HCT116 (cell line): ENCODE measurements at regions not wholly inside any gene's neighbourhood (a gene's known extent, or its start where the extent isn't known, plus 50 kb on each side); places are given as distances from the start of the nearest gene placed in this dataset.

Experiments
- ATAC-seq: fragments of 200-7000 bp; cut with Tn5 transposase; 2 replicates; pipeline ENCODE4 v1.9.1; 2020; ENCODE audit warnings: mild to moderate bottlenecking, moderate library complexity
- BruUV-seq: library from RNA; stranded (reverse); fragments of 400-500 nt; replicated peaks from 2 replicates; lab custom pipeline; 2021; lab: Mats Ljungman, UMichigan
- CTCF ChIA-PET: fragments of 300-600 bp; sonication (Branson Sonifier 250); formaldehyde crosslinking; loops from one replicate; lab custom pipeline; 2021; ENCODE audit warnings: antibody characterized with exemption; lab: Charles Lee
- POLR2A ChIA-PET: fragments of 300-600, 350-600 bp; sonication (Branson Sonifier 250); formaldehyde crosslinking; loops from one replicate; lab custom pipeline; 2021; ENCODE audit warnings: antibody characterized with exemption; lab: Charles Lee
- RAD21 ChIA-PET, 2 experiments: fragments of 300-600 bp; sonication (Branson Sonifier 250); formaldehyde crosslinking; loops; one replicate each; lab custom pipeline; 2023; ENCODE audit warnings: low total read pairs in 2 of 2; ENCODE audit not compliant: uncharacterized antibody in 2 of 2, unreplicated experiment in 2 of 2, low non-redundant PET in 1 of 2; lab: Charles Lee
- DNase-seq: peaks from one replicate; pipeline ENCODE4 v3.0.0-alpha.2; 2010; ENCODE audit warnings: low read depth, low spot score
- H2AFZ ChIP-seq: fragments of 200-600 bp; shearing (Covaris generic), sonication (generic); 2 replicates; pipeline ENCODE4 v1.6.1; 2017; ENCODE audit warnings: low read depth, mixed run types, mixed read lengths, antibody characterized with exemption, low read length; ENCODE audit not compliant: poor library complexity, severe bottlenecking
- H3K27ac ChIP-seq: 2 replicates; pipeline ENCODE4 v1.5.1; 2012; ENCODE audit warnings: low read depth, low read length
- H3K27me3 ChIP-seq: fragments of 200-600 bp; sonication (generic); 2 replicates; pipeline ENCODE4 v1.6.1; 2016; ENCODE audit warnings: mixed run types, low read length, mixed read lengths; ENCODE audit not compliant: insufficient read depth
- H3K36me3 ChIP-seq, 2 experiments: fragments of 200-500 bp in 1 of 2; fragments of 200-600 bp in 1 of 2; sonication (Bioruptor generic) in 1 of 2; sonication (generic) in 1 of 2; 2 replicates each; pipeline versions ENCODE4 v1.5.1 to v1.6.1; 2014 to 2016; ENCODE audit warnings: low read length in 2 of 2, inconsistent platforms in 1 of 2, mixed read lengths in 1 of 2, mixed run types in 1 of 2; ENCODE audit not compliant: insufficient read depth in 2 of 2, control insufficient read depth in 1 of 2
- H3K4me1 ChIP-seq, 2 experiments: fragments of 200-600 bp in 1 of 2; sonication (generic) in 1 of 2; 2 replicates each; pipeline versions ENCODE4 v1.5.1 to v1.6.1; 2012 to 2017; ENCODE audit warnings: low read length in 2 of 2, inconsistent platforms in 1 of 2, mild to moderate bottlenecking in 1 of 2, mixed read lengths in 1 of 2, mixed run types in 1 of 2, moderate library complexity in 1 of 2; ENCODE audit not compliant: insufficient read depth in 2 of 2, control insufficient read depth in 1 of 2
- H3K4me2 ChIP-seq: fragments of 200-600 bp; sonication (generic); 2 replicates; pipeline ENCODE4 v1.6.1; 2017; ENCODE audit warnings: mixed run types, low read length, mixed read lengths
- H3K4me3 ChIP-seq, 2 experiments: fragments of 200-600 bp in 1 of 2; sonication (generic) in 1 of 2; replicated peaks in 1 of 2; 2 replicates each; pipeline ENCODE4 v1.5.1; 2011 to 2016; ENCODE audit warnings: low read length in 2 of 2, control low read depth in 1 of 2, low read depth in 1 of 2, mild to moderate bottlenecking in 1 of 2, mixed read lengths in 1 of 2, mixed run types in 1 of 2
- H3K79me2 ChIP-seq: fragments of 200-600 bp; sonication (generic); 2 replicates; pipeline ENCODE4 v1.6.1; 2017; ENCODE audit warnings: mild to moderate bottlenecking, mixed run types, low read length, moderate library complexity, mixed read lengths; ENCODE audit not compliant: insufficient read depth
- H3K9ac ChIP-seq: fragments of 200-600 bp; sonication (generic); 2 replicates; pipeline ENCODE4 v1.6.1; 2016; ENCODE audit warnings: low read length, mixed read lengths
- H3K9me2 ChIP-seq: fragments of 200-600 bp; sonication (generic), shearing (Covaris generic); 2 replicates; pipeline ENCODE4 v1.6.1; 2017; ENCODE audit warnings: mixed run types, mild to moderate bottlenecking, moderate library complexity; ENCODE audit not compliant: insufficient read depth
- H3K9me3 ChIP-seq, 2 experiments: fragments of 200-500 bp in 1 of 2; fragments of 200-600 bp in 1 of 2; sonication (Bioruptor generic) in 1 of 2; sonication (generic) in 1 of 2; 2 replicates each; pipeline ENCODE4 v1.6.1; 2014 to 2017; ENCODE audit warnings: low read length in 2 of 2, mixed read lengths in 2 of 2, inconsistent platforms in 1 of 2, low read depth in 1 of 2, mild to moderate bottlenecking in 1 of 2, mixed run types in 1 of 2, moderate library complexity in 1 of 2; ENCODE audit not compliant: control insufficient read depth in 1 of 2, insufficient read depth in 1 of 2
- H4K20me1 ChIP-seq: fragments of 200-600 bp; sonication (generic), shearing (Covaris generic); 2 replicates; pipeline ENCODE4 v1.6.1; 2017; ENCODE audit warnings: mixed run types, mild to moderate bottlenecking, moderate library complexity; ENCODE audit not compliant: insufficient read depth
- ATF3 ChIP-seq: IDR thresholded peaks from 2 replicates; pipeline ENCODE4 v1.6.1; 2012
- CBX3 ChIP-seq: IDR thresholded peaks from 2 replicates; pipeline ENCODE4 v1.6.1; 2012; ENCODE audit warnings: low read depth
- CTCF ChIP-seq, 3 experiments: fragments of 200-600 bp in 1 of 3; sonication (generic) in 1 of 3; IDR thresholded peaks in 2 of 3; conservative IDR thresholded peaks in 1 of 3; 2 replicates each; pipeline ENCODE4 v1.5.1; 2012 to 2017; ENCODE audit warnings: low read depth in 2 of 3, low read length in 2 of 3, antibody characterized with exemption in 1 of 3, borderline replicate concordance in 1 of 3, control low read depth in 1 of 3, mild to moderate bottlenecking in 1 of 3, mixed read lengths in 1 of 3, mixed run types in 1 of 3, moderate library complexity in 1 of 3; ENCODE audit not compliant: insufficient read depth in 1 of 3
- EGR1 ChIP-seq: IDR thresholded peaks from 2 replicates; pipeline ENCODE4 v1.6.1; 2012; ENCODE audit warnings: low read depth
- ELF1 ChIP-seq: IDR thresholded peaks from 2 replicates; pipeline ENCODE4 v1.6.1; 2012; ENCODE audit warnings: low read depth, borderline replicate concordance
- EZH2 ChIP-seq: fragments of 200-600 bp; sonication (generic); IDR thresholded peaks from 2 replicates; pipeline ENCODE4 v1.6.1; 2017; ENCODE audit warnings: antibody characterized with exemption, mixed run types
- EZH2phosphoT487 ChIP-seq: fragments of 200-600 bp; IDR thresholded peaks from 2 replicates; pipeline ENCODE4 v1.6.1; 2018; ENCODE audit warnings: antibody characterized with exemption, borderline replicate concordance
- FOSL1 ChIP-seq: IDR thresholded peaks from 2 replicates; pipeline ENCODE4 v1.6.1; 2012; ENCODE audit warnings: low read depth
- JUND ChIP-seq: IDR thresholded peaks from 2 replicates; pipeline ENCODE4 v1.6.1; 2012
- POLR2AphosphoS5 ChIP-seq: IDR thresholded peaks from 2 replicates; pipeline ENCODE4 v1.6.1; 2011; ENCODE audit warnings: mild to moderate bottlenecking, low read depth, low read length, moderate library complexity
- RAD21 ChIP-seq: IDR thresholded peaks from 2 replicates; pipeline ENCODE4 v1.6.1; 2012; ENCODE audit warnings: low read depth, mild to moderate bottlenecking
- REST ChIP-seq: IDR thresholded peaks from 2 replicates; pipeline ENCODE4 v1.6.1; 2012; ENCODE audit warnings: low read depth
- SP1 ChIP-seq: IDR thresholded peaks from 2 replicates; pipeline ENCODE4 v1.6.1; 2012; ENCODE audit warnings: low read depth
- SRF ChIP-seq: IDR thresholded peaks from 2 replicates; pipeline ENCODE4 v1.6.1; 2012; ENCODE audit warnings: low read depth
- TCF7L2 ChIP-seq: IDR thresholded peaks from 2 replicates; pipeline ENCODE4 v1.7.0; 2011; ENCODE audit warnings: borderline replicate concordance, inconsistent platforms; ENCODE audit not compliant: insufficient read depth, insufficient read length; ENCODE audit errors: extremely low read depth
- YY1 ChIP-seq: IDR thresholded peaks from 2 replicates; pipeline ENCODE4 v1.6.1; 2011; ENCODE audit warnings: low read length, low read depth, moderate library complexity, mild to moderate bottlenecking; ENCODE audit not compliant: insufficient replicate concordance; ENCODE audit errors: extremely low read depth
- ZFX ChIP-seq: fragments of 450-650 bp; IDR thresholded peaks from 2 replicates; pipeline ENCODE4 v1.6.1; 2017
- ZNF274 ChIP-seq: fragments of 200-500 bp; sonication (Bioruptor generic); IDR thresholded peaks from 2 replicates; pipeline ENCODE4 v1.6.1; 2014; ENCODE audit warnings: mild to moderate bottlenecking, low read depth, low read length, inconsistent platforms
- intact Hi-C: fragments of 100-400 bp; cut with micrococcal nuclease; formaldehyde crosslinking; loops from 2 replicates; pipeline ENCODE4 v1.10.0; 2022
- TF ChIP-seq, protein P1 (sequence below): IDR thresholded peaks from 2 replicates; pipeline ENCODE4 v1.6.1; 2012

DNA sequence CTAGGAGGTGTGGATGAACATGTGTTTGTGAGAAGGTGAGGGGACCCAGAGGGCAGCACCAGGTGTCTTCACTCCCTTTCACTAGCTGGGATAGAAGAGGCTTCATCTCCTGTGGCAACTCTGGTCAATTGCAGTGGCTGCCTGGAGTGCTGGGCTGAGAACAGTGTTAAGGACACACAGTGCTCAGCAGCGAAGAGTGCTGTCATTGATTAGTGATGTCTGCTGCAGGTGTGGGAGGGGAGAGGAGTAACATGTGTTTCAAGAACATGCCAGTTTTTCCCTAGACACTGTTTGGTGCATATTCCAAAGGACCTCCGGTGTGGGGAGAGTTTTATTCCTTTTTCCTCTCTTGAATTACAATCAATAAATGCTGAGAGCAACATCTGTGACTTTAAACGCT is 95.9 kb upstream of the CXCR4 start:
- no peaks in the 10 kb centered on the region for H4K20me1 ChIP-seq
- no peaks in the 10 kb centered on the region for H3K4me1 ChIP-seq
- BruUV-seq, result no TSS peak
- ChIA-PET CTCF (no interaction called here), POLR2A (no interaction called here)
- H3K9me2 ChIP-seq, result no peaks in the 10 kb centered on the region
- no peaks in the 10 kb centered on the region for H3K36me3 ChIP-seq
- no peaks in the 10 kb centered on the region for H3K79me2 ChIP-seq
- H3K27me3 ChIP-seq, result no peaks in the 10 kb centered on the region
- no peaks in the 10 kb centered on the region for H3K9me3 ChIP-seq
- no peak overlapping the region for H3K4me2 ChIP-seq
- H3K27ac ChIP-seq, result no peak overlapping the region
- no peak for TF ChIP-seq ZNF274
- TF ChIP-seq POLR2AphosphoS5, result no peak
- TF ChIP-seq YY1, result no peak
- no peak for TF ChIP-seq TCF7L2
- no peak for TF ChIP-seq SP1
- TF ChIP-seq ZFX, result no peak
- TF ChIP-seq, protein P1, sequence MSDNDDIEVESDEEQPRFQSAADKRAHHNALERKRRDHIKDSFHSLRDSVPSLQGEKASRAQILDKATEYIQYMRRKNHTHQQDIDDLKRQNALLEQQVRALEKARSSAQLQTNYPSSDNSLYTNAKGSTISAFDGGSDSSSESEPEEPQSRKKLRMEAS, result no peak
- no peak for TF ChIP-seq RAD21
- TF ChIP-seq ELF1, result no peak
- no peak for TF ChIP-seq CTCF (IDR thresholded peaks at IDR 0.05 in 2 of 3, conservative IDR thresholded peaks at IDR 0.05 in 1 of 3; ENCODE audit: borderline replicate concordance in 1 of 3, insufficient read depth in 1 of 3, low read depth in 2 of 3, low read length in 2 of 3)
- no peak for TF ChIP-seq SRF
- no peak for TF ChIP-seq FOSL1
- no peak for TF ChIP-seq EGR1
- no peak for TF ChIP-seq EZH2
- no peak for TF ChIP-seq REST
- TF ChIP-seq EZH2phosphoT487, result no peak
- TF ChIP-seq JUND, result no peak
- no peak for TF ChIP-seq CBX3
- TF ChIP-seq ATF3, result no peak
- TF ChIP-seq, all 23 proteins: peak for 0
- no peak overlapping the region for H2AFZ ChIP-seq
- DNase-seq (no peak), ATAC-seq (no peak)
- RAD21 ChIA-PET, result no interaction called here
- H3K4me3 ChIP-seq, result no peak overlapping the region
- intact Hi-C loops, result no loop called here
- H3K9ac ChIP-seq, result no peak overlapping the region
